Prostate gland (tissue), 2 donors: ENCODE measurements at regions not wholly inside any gene's neighbourhood (a gene's known extent, or its start where the extent isn't known, plus 50 kb on each side); places are given as distances from the start of the nearest gene placed in this dataset.

Experiments used
- POLR2A ChIP-seq: fragments of 450-650 bp; IDR thresholded peaks from one replicate; pipeline ENCODE4 v1.6.1; 2016; ENCODE audit warnings: antibody characterized with exemption, mild to moderate bottlenecking
- POLR2AphosphoS5 ChIP-seq: sonication (generic); formaldehyde crosslinking; IDR thresholded peaks from one replicate; pipeline ENCODE4 v1.6.1; 2017; ENCODE audit warnings: antibody characterized with exemption
- TF ChIP-seq, protein P1 (sequence below), 4 experiments: fragments of 200-600 bp in 2 of 4; fragments of 450-650 bp in 2 of 4; sonication (generic) in 2 of 4; IDR thresholded peaks; 1 replicate in 3 of 4; 2 replicates in 1 of 4; pipeline ENCODE4 v1.5.1; 2016 to 2019; ENCODE audit warnings: antibody characterized with exemption in 4 of 4, mild to moderate bottlenecking in 2 of 4, moderate library complexity in 2 of 4

- TF ChIP-seq, protein P1, sequence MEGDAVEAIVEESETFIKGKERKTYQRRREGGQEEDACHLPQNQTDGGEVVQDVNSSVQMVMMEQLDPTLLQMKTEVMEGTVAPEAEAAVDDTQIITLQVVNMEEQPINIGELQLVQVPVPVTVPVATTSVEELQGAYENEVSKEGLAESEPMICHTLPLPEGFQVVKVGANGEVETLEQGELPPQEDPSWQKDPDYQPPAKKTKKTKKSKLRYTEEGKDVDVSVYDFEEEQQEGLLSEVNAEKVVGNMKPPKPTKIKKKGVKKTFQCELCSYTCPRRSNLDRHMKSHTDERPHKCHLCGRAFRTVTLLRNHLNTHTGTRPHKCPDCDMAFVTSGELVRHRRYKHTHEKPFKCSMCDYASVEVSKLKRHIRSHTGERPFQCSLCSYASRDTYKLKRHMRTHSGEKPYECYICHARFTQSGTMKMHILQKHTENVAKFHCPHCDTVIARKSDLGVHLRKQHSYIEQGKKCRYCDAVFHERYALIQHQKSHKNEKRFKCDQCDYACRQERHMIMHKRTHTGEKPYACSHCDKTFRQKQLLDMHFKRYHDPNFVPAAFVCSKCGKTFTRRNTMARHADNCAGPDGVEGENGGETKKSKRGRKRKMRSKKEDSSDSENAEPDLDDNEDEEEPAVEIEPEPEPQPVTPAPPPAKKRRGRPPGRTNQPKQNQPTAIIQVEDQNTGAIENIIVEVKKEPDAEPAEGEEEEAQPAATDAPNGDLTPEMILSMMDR (IDR thresholded peaks at IDR 0.05): no peak
- no peak for TF ChIP-seq POLR2A
- TF ChIP-seq POLR2AphosphoS5: no peak
Measured at GRCh38 chr2:15715596-15715995, 123.9 kb downstream of the DDX1 start.
